Glomerular visceral epithelial cell (primary cell): ENCODE measurements at regions not wholly inside any gene's neighbourhood (a gene's known extent, or its start where the extent isn't known, plus 50 kb on each side); places are given as distances from the start of the nearest gene placed in this dataset.

ENCODE experiments used
- DNase-seq: peaks from one replicate; pipeline ENCODE4 v3.0.0-alpha.2; 2016; ENCODE audit errors: extremely low spot score

DNA sequence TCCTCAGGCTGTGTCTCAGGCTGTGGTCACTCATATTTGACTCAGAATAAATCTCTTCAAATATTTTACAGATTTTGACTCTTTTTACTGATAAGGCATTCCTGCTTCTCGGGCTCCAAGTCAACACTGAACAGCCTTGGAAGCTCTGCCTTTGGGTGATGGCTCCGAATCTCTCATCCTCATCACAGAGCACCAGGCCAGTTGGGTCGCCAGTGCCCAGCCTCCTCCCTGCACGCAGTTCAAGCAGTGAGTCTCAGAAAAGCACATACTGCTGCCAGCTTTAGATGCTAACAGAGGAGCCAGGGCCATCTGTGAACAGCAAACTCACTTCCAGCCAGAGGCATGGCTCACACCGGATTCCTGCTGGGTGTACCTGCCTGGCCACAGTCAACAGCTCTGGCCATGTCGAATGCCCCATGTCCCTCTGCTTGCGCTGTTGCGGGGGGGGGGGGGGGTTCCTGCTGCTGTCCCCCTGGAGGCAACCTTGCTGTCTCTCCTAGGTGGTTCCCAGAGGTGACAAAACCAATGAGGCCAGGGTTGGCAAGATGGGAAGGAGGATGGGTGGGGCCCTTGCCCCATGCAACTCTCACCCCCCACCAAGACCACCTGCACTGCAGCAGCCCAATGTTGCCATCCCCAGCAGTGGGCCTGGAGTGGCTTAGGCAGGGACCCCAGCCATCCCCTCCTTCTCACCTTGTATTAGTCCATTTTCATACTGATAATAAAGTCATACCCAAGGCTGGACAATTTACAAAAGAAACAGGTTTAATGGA, 248.8 kb downstream of the ERMARD start:
- DNase-seq: no peak

DNA sequence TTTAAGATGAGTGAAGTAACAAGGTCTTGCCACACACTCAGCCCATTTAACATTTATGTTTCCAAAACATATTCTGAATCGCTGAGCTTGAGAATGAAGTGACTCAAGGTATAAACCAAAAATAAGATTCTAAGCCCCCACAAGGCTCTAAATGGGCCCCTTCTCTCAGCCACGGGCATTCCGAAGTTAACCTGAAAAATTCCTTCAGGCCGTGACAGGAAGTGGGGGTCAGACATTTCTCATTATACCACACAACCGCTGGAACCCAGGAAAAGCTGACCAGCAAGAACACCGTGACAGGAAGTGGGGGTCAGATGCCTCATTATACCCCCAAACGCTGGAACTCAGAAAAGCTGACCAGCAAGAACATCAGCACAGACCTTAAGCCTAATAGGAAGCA, 247.9 kb downstream of the ERMARD start:
- no peak for DNase-seq

DNA sequence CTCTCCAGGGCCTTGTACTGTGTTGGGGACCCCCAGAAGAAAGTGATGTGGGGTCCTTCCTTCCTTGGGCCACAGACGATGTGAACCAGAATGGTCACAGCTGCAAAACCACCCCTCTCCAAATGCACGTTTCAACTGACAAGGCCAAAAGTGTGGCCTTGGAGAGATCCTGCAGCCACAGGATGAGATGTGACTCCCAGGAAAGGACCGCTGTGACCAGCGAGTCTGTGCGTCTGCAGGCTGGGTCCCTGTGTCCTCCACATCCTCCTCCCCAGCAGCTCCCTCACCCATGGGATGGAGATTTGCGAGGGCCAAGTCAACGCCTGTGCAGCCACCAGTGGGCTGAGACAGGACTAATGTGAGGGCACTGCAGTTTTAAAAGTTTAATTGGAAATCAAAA, 247.0 kb downstream of the ERMARD start:
- DNase-seq: no peak

DNA sequence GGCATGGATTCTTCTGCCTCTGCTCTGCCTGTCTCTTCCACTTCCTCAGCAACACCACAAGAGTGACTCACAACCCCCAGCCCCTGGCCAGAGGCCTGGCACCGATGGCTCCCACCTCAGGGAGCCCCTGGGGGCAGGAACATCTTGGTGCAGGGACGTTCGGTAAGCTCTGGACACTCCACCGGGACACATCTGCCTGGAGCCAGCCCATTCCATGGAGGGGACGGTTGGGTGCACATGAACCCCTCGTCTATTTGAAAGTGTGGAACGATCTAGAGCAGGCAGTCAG, 246.5 kb downstream of the ERMARD start:
- no peak for DNase-seq

DNA sequence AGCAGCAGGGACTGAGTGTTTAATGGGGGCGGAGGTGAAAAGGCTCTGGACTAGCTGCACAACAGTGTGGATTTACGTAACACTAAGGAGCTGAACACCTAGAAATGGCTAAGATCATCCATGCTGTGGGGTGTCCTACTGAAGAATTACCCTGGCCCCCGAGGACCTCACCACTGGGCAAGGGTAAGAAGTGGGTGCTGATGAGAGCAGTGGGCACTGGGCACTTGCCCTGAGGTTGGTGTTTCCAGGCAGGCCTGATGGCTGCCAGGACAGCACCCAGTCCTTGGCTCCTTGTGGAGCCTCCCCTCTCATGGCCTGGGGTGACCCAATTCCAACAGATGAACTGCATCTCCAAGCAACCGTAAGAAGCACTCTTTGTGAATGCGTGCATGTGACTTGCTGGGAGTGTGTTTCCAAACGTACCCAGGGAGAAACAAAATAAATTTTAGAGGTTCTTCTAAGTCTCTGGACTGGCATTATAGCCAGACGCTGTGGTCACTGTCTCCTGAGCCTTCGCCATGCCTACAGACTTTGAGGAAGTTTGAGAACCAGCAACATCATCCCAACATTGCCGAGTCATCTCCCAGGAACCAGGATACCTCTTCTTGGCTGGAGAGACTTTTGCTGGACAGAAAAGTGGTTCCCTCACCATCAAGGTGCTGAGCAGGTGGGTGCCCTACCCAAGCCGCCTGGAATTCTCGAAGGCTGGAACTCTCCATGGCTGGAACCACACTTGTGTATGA, 245.9 kb downstream of the ERMARD start:
- no peak for DNase-seq

DNA sequence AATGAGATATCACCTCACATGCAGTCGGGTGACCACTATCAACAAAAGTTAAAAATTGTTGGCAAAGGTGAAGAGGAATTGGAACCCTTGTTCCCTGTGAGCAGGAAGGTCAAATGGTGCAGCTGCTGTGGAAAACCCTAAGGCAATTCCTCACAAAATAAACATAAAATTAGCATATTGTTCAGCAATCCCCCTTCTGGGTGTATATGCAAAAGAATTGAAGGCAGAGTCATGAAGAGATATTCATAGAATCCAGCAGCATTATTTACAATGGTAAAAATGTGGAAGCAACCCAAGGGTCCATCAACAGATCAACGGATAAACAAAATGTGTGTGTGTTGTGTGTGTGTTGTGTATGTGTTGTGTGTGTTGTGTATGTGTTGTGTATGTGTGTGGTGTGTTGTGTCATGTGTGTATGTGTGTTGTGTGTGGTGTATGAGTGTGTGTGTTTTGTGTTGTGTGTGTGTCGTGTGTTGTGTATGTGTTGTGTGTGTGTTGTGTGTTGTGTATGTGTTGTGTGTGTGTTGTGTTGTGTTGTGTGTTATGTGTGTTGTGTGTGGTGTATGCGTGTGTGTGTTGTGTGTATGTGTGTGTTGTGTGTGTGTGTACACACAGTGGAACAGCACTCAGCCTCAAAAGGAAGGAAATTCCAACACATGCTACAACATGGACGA, 245.1 kb downstream of the ERMARD start:
- no peak for DNase-seq

DNA sequence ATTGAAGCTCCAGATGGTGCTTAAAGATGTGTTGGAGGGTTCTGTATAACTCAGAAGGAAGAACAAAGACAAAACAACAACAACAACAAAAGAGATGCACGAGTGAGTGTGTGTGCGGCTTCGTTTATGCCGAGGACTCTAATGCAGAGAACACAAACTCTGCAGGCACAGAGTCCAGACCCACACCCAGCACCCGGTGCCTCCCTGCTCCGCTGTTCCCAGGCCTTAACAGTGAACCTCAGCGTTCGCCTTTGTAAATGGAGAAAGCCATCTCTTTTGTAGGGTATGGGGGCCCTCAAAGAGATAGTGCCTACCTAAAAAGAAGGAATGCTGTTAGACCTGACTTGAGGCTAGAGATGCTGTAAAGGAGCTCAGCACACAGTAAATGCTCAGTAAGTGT, 243.3 kb downstream of the ERMARD start:
- no peak for DNase-seq

DNA sequence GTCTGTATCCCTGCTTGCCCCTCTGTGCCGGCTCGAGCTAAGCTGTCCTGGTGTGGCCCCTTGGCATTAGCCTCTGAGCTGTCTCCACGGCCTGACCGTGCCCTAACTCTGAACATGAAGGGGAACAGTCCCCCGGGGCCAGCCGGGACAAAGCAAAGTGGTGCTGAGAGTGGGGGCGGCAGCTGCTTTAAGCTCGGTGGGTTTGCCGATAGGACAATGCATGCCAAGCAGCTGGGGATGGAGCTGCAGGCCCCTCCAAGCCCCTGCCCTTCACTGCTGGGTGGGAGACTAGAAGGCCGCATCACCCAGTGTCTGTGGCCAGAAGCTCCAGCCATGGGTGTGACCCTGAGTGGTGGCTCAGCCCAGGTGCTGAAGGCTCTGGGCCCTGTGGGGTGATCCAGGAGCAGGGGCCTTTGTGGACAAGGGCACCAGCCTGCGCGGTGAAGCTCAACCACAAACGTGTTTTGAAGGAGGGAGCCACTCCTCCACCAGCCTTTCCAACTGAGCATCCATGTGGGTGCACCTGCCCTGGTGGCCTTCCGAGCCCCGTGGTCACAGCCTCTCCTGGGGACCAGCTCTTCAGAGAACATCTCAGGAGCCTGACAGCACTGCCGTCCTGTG, 242.5 kb downstream of the ERMARD start:
- no peak for DNase-seq

DNA sequence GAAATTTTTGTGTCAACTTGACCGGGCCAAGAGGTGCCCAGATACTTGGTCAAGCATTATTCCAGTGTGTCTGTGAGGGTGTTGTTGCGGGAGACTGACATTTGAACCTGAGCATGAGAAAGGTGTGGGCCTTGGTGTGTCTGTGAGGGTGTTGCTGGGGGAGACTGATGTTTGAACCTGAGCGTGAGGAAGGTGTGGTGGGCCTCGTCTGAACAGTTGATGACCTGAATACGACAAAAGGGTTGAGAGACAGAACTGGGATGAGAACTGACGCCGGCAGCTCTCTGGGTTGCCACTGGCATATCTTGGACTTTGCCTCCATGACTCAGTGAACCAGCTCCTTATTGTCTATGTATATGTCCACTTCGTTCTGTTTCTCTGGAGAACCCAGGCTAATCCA, 240.5 kb downstream of the ERMARD start:
- DNase-seq: no peak

DNA sequence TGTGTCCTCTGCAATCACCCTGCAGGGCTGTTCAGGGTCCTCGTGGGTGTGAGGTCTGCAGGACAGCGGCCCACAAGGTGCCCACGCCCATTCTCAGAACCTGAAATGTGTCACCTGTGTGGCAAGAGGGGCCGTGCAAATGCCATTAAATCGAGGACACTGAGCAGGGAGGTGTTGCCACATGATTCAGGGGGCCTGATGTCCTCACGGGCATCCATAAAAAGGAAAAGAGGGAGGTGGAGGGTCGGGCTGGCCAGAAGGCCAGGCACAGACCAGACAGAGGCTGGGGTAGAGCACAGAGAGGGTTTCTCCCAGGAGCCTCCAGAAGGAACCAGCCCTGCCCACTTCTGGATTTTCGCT, 239.6 kb downstream of the ERMARD start:
- DNase-seq: no peak

DNA sequence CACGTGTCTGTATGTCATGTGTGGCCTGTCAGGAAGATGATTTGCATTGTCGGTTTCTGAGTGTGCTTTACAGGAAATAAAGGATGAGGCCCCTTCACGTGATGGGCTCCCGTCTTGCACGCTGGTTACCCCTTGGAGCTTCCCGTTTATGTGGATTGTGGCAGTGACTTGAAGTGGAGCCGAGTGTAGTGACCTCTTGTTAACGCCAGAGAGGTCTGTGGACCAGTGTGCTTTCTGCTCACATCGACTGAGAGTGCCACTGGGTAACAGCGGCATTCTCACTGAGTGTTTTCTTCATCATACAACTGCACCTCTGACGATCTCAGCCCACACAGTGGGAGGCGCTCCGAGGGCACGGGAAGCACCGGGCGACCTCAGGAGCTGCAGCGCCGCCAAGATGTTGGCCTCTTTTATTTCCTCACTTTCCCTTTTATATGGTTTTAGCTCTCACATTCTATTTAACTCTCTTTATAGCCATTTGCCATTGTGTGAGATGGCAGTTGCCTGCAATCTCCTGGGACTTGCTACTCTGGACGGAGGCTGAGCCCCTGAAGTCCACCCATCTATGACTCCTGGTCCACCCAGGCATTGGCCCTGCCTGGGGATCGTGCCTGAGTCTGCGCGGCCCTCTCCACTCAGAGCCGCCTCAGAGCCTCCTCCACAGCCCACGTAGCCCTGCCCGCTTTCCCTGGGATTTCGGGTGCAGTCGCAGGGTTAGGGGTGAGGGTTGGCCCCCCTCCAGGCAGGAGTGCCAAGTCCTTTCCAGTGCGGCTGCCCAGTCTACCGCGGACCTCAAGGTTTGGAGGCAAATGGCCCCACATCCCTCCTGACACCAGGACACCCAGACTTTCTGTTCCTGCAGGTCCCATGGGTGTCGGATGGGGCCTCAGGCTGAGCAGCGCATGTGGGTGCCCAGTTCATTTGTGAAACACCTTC, 238.9 kb downstream of the ERMARD start:
- no peak for DNase-seq

DNA sequence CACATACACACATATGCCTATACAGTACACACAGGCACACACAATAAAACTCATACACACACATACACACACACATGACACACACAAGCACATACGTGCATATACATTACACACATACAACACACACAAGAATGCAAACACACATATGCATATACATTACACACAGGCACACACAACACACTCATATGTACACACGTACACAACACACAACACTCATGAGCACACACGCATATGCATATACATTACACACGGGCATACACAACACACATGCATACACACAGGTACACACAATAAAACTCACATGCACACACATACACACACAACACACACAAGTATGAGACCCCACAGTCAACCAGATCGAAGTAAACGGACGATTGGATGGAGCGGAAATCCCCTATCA, 238.2 kb downstream of the ERMARD start:
- no peak for DNase-seq

DNA sequence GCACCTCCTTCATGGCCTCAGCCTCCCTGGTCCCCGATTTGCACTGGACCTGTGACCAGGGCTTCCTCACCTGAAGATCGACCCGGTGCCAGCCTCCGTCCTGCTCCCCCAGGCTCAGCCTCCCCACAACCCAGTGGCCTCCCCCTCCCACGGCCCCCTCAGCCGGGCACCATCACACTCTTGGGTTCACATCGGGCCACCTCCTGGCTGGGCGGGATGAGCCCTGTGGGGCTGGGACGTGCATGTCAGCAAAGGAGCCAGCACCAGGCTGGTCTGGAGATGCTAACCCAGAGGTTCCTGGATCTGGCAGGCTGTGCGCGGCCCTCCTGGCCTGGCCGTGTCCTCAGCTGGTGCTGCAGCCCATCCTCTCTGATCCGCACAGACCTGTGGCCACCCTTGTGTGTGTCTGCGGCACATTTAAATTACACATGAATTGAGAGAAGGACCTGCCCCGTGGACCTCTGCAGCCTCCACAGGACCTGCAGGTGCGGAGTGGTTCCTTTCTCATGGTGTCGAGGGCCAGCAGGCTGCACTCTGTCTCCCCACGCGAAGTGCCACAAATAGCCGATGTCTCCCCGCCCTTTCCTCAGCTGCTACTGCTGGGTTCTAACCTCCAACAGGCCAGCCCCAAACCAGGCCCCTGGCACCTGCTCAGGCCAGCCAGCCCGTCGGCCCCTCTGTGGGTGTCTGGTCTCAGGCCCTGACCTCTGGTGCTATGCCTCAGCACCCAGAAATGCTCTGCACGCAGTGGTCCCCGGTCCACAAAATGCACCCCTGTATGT, 237.5 kb downstream of the ERMARD start:
- no peak for DNase-seq

DNA sequence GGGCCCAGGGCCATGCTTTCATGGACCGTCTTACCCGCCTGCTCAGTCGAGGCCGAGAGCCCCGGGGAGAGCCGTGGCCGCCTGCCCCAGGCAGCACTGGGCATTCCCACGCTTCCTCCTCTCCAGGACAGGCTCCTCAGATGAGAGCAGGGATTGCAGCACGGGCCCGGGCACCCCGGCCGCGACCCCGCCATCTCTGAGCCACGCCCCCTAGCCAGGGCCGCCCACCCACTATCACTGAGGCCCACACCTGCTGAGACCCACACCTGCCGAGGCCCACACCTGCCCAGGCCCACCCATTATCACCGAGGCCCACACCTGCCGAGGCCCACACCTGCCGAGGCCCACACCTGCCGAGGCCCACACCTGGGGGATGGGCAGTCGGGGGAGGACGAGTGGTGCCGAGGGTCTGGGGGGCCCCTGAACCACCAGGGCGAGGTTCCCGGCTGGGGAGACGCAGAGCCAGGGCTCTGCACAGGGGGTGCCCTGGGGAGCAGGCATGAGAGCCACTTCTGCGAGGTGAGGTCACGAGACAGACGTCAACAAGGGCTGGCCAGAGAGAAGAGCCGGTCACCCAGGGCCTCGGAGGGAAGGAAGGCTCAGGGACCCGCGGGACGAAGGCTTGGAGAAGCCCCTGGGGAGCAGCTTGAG, 235.6 kb downstream of the ERMARD start:
- DNase-seq: no peak

DNA sequence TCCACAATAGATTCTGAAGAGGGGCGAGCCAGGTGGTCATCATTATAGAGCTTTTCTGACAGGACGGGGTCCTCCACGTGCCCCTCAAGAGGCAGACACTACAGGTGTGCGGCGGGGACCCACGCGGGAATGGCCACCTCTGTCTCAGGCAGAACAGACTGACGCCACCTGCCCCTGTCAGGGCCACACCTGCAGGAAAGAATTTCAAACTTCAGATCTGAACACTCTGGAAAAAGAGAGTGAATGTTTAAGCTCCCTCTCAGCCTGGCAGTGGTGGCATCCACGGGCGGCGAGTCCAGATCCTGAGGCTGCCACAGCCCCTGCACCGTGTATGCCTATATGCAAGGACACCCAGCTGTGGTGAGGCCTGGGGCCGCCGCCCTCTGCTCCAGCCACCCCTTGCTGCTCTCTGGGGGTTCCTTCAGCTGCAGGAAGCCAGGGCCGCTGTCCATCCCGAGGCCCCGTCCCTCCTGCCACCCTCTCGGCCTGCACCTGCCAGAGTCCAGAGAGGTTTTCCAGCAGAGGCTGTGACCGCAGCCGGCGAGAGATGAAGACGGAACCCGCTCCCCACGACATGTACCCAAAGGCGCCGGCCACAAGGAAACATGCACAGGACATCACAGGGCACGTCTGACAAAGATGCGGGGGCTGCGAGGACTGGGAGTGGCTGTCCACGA, 234.9 kb downstream of the ERMARD start:
- DNase-seq: no peak

DNA sequence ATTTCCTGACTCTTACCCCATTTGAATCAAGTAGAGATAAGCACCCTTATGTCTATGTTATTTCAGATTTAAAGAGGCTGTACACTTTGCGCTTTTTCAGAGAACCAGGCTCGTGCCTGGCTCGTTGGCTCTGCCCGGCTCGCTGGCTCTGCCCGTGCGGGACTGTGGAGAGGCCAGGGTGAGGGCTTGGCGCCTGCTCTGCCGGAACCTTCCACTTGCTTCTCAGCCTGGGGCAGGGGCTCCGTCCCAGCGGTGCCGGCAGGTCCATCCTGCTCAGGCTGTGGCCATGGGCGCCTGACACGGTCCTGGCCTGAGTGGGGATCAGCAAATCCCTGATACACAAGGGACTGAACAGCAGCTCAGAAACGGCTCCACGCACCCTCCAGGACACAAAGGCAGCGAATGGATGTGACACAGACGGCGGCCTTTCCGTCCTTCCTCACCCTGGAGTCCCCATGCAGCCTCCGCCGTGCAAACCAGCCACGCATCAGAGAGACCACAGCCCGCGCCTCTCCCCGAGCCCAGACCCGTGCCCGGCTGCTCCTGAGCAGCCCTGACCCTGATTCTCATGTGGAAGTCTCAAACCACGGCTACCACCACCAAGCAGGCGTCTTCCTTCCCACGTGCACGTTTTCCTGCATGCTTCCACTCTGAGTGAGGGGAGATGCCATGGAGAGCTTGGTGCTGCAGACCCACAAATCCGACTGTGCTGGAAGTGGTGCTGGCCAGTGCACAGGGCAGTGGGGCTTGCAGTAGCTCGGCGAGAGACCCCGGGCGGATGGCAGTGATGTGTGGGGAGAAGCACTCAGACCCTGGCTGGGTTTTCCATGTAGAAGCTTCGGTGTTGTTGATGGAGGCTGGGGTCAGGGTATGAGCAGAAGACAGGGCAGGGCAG, 233.9 kb downstream of the ERMARD start:
- DNase-seq: no peak

DNA sequence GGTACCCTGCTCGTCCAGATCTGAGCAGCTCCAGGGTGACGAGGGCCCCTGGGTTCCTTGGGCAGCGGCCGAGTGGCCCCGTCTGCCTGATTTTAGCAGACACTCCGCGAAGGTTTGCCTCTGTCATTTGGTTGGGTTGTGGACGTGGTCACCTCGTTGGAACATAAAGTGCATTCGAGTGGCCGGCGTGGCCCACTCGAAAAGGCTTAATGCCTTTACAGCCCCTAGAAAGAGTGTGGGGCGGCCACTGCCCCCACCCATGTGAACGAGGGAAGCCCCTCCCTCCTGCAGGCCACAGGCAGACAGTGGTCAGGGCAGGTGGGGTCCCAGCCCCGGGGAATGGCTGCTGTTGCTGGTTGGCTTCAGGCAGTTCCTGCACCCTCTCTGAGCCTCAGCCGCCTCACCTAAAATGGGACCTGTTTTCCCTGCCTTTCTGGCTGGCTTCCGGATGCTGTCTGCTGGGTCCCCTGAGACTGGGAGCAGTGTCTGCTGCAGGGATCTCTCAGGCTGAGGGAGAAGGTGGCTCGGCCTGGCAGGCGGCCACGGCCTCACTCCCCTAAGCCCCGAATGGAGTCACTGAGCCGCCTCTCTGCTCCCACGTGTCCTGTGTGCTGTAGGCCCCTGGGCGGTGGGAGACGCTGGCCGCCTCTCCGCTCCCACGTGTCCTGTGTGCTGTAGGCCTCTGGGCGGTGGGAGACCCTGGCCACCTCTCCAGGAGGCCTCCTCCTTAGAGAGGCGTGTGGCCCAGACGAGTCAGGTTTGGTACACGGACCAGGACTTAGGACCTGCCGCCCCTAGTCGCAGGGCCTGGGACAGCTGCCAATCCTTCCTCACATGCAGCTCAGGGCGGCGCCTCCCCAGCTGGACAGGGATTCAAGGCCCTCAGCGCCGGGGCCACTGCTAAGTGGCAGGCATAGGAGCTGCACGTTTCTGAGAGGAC, 233.0 kb downstream of the ERMARD start:
- no peak for DNase-seq

DNA sequence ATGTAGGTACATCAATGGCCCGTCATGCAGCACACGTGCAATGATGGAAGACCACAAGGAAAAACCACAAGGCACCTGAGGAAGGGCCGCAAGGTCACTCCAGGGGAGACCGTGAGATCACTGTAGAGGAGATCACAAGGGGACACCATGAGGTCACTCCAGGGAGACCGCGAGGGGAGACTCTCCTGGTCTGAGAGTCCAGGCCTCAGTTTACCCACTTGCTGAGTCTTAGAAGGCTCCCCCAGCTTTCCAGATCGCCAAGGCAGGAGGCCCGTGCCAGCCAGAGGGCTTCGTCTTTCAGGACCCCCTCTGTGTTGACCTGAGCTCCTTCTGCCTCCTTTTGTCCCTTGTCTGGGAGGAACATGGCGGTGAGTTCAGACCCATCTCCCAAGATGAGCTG, 232.2 kb downstream of the ERMARD start:
- DNase-seq: no peak
